ENCODE measurements at regions not wholly inside any gene's neighbourhood (a gene's known extent, or its start where the extent isn't known, plus 50 kb on each side); places are given as distances from the start of the nearest gene placed in this dataset.
A peak's percentile ranks its signal among the peaks of the same experiment; 100 is the strongest.

DNA sequence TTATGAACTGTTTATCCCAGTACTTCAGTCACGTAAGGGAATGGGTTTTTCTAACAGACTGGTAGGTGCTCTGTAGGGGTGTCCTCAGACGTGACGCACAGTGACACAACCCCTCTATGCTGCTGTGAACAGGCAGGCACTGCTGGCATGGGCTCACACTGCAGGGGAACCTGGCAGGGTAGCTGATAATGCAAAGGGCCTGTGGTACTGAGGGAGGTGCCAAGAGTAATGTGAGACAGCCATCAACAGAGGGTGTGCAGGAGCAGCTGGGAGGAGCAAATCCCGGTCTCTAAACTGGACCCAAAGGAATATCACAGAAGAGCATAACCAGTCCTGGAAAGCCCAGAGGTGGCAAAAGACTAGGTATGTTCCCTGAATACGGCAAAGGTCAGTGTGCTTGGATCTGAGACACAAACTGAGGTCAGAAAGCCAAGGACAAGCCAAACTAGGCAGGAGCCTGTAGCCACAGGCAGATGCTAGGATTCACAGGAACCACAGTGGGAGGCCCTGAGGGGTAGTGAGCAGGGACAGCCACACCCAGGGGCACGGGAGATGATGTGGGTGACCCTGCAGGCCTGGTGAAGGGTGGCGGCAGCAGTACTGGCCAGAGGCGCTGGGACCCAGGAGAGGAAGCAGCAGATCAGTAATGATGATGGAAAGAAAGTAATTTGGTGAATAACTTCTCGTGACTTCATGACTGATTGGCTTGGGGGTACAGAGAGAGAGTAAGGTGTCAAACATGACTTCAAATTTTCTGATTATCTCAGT, 248.1 kb upstream of the CHRNA7 start:
- DNase-seq: no peak

DNA sequence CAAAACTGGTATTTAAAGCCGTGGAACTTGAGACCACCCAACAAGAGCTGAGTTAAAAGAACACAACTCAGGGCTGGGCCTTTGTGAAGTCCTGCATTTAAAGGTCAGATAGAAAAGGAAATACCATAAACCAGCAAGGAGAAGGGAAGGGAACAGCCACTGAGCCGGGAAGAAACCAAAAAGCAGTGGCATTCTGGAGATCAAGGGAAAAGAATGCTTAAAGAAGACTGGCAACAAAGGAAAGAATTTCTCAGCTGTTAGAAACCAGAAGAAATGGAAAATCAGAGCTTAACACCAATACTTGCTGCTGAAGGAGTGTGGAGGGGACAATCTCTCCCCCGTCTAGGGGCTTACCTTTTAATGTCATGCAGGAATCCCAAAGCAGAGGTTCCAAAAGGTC, 247.4 kb upstream of the CHRNA7 start:
- DNase-seq: no peak

DNA sequence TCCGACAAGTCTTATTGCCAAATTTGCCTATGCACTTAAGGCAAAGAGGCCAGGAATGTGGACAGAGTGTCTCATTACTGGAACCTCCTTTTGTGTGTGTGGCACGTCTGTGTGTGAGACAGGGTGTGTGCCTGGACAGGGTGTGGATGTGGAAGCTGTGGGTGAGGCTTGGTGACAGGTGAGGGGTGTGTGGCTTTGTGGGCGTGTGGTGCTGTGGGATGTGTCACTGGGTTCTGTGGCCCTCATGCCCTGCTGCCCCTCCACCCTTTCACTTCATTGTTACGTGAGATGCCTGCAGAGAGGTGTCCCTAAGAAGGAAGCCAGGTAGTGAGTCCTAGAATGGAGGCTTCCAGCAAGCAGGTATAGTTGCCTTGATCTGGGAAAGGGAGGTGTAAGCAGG, 244.0 kb upstream of the CHRNA7 start:
- no peak for DNase-seq

DNA sequence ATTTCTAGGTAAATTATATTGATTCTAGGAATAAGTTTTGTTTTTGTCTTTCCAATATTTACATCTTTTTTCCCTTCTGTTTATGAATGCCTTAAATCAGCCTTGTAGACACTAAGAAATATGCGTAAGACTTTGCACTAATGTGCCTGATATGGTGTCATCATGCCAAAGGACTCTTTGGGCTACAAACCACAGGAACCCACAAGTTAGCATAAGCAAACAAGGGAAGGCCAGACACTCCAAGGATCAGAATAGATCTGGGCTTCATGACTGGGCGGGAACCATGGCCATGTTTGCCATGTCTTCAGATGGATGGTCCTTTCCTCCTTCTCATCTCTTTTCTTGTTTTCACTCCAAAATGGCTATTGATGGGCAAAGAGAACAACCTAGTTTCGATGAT, 242.2 kb upstream of the CHRNA7 start:
- DNase-seq: no peak

DNA sequence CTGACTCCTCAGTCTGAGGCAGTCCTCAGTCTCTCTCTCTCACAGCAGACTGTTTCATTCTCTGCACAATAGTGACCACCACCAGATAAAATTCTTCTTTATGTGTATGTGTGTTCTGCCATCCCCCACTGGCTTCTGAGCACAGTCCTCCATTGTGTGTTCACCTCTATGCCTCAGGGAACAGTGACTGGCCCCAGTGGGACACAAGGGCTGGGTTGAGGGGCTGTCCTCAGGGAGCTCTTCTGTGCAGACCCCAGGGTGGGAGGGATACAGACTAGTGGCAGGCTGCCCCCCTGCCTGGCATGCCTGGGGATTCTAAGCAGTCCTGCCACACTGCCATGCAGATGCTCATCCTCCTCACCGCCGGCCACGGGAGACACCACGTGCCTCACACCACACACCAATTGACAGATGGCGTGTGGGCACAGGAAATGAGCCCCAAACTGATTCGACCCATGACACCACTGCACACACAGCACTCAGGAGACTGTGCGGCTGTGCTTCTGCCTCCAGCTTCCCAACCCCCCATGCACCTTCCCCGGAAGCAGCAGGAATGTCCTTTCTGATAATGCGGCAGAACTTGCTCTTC, 237.6 kb upstream of the CHRNA7 start:
- DNase-seq: no peak

DNA sequence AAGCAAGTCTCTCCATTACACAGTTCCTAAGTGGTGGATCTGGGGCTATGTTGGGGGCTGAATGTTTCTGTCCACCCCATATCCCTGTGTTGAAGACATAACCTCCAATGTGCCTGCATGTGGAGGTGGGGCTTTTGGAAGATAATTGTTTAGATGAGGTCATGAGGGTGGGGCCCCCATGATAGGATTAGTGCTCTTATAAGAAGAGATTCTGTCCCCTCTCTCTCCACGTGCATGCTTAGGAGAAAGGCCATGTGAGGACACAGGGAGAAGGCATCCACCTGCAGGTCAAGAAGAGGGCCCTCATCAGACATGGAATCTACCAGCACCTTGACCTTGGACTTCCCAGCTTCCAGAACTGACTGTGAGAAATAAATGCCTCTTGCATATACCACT, 231.0 kb upstream of the CHRNA7 start:
- DNase-seq: no peak

DNA sequence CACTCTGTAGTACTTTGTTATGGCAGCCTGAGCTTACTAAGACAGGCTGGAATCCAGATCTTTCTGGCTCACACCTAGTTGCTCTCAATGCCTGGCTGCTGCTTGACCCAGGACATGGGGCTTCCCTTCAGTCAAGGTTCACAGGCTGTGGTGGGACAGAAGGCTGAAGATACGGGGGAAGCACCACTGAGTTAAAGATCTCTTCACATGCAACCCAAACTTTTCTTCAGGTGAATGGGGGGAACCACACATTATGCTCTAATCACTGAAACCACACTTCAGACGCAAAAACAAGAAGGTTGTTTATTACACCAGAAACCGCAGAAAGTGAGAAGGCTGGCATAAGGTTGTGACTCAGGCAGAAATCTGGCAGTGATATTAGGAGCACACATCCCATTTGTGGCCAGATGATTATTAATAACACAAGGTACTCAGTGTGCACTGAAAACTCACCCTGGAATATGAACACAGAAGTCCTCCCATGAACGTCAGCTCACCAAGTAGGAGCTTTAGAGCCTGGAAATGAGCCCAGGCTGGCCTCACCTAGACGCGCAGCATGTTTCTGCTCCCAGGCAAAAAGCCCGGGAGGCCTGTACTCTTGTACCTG, 230.5 kb upstream of the CHRNA7 start:
- DNase-seq: no peak

DNA sequence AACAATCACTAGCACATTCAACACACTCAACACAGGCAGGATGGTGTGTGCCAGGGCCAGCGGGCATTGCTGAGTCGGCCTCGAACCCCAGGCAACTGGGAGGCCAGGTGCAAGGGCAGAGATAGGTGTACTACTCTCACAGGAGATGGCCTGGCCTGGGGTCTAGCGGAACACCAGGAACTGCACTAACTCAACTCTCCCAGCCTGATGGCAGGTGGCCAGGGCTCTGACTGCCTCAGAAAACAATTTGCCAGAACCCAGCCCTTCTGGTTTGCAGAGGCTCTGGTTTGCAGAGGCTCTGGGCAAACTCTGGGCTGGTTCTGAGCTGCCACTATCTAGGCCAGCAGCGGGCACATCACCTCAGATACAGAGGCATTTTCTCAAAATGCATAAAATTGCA, 229.2 kb upstream of the CHRNA7 start:
- peak; percentile 37 for DNase-seq

DNA sequence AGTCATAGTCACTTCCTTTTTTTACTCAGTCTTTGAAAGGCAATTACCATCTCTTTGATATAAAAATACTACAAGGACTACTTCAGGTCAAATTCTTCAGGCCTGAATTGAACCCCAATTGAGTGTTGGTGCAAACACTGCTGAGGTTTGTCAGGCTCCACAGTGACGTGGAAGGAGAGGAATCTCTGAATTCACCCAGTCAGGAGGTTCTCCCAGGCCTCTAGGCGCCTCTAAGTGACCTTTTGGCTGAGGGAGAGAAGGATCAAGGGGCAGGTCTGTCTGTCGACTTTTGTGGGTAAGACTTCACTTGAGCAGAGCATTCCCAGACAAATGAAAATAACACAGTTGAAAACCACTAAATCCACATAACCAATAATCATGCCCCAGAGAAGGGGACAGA, 227.6 kb upstream of the CHRNA7 start:
- no peak for DNase-seq

DNA sequence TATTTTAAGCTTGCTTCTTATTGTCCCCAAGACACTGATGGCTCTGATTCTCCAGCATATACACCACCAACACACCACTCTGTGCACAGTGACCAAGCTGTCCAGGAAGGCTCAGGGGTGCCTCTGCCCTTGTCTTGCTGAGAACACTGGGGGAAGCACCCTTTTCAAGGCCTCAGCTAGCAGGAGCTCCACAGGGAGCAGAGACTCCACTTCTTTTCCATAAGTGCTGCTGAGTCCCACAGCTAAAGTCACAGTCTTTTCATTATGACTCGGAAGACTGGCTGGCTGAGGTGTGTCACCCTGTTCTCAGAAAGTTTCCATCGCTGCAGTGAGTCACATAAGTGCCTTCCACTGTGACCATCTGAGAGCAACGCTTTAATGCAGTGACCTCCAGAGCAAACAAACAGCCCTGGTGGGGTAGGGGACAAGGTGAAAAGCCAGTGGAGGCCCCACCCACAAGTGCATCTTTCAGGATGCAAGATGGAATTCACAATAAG, 226.9 kb upstream of the CHRNA7 start:
- no peak for DNase-seq

DNA sequence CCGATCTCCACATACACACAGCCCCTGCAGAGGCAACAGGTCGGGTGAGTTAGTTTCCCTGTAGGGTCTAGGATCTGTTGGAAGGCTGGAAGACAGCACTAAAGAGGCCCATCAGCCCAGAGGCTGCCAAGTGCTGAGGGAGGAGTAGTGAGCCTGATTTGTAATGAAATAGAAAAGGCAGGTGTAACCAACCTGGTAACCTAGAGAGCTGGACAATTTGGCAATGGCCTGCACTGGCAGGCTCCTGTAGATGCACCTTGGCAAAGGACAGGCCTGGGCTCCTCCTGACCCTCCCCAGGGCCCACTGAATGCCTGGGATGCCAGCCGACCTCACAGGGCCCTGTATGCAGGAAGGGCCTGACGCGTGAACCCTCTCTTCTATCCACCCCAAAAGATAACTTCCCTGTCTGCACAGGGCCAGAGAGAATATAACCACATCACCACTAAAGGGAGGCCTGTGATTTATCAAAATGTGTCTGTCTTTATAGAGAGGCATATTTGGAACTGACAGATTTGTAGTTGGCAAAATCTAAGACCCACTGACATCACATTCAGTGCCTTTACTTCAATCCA, 225.1 kb upstream of the CHRNA7 start:
- no peak for DNase-seq

DNA sequence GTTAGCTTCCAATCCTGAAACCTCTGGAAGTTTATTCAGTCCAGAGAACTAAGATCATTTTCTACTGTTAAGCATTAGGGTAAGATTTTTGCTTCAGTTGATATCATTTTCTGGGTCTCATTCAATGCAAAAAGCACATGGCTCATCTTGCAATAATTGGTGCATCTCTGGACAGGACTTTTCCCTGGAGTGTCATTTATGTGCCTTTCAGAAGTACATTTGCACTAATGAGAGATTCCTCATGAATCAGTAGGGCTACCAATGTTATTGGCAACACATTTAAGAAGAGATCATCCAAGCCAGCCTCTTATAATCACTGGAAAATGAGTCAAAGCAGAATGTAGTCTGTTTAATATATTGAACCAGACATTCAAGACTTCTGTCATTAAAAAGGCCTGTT, 224.2 kb upstream of the CHRNA7 start:
- no peak for DNase-seq

DNA sequence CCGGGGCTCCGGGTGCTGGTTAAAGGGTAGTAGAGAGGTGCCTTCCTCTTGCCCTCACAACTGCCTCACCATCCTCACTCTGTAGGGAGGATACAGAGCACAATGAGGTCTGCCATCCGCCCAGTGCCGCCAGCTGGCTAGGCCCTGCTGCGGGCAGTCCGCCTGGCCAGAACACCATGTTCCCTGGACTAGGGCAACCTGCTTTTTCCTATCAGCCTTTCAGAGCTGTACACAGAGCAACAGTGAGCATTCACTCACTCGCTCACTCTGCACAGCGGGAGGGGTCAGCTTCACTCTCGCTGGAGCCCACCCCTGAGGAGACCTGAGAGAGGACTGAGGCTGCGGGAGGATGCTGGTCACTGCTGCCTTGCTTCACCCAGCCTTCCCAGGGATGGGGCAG, 218.7 kb upstream of the CHRNA7 start:
- no peak for DNase-seq

DNA sequence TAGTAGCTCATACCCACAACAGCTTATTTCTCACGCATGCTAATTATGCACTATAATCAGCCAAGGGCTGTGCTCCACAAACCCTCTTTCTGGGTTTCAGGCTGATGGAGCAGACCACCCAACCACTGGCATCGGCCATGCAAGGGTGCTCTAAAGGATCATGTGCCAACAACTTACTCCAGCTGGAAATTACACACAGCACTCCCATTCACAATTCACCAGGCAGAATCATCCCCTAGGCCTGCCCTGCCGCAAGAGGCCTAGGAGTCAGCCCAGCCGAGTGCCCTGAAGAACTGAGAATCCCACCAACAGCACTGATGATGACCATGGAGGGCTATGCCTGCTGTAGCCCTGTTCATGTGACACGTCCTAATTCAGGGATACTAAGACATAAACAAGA, 216.2 kb upstream of the CHRNA7 start:
- DNase-seq: no peak

DNA sequence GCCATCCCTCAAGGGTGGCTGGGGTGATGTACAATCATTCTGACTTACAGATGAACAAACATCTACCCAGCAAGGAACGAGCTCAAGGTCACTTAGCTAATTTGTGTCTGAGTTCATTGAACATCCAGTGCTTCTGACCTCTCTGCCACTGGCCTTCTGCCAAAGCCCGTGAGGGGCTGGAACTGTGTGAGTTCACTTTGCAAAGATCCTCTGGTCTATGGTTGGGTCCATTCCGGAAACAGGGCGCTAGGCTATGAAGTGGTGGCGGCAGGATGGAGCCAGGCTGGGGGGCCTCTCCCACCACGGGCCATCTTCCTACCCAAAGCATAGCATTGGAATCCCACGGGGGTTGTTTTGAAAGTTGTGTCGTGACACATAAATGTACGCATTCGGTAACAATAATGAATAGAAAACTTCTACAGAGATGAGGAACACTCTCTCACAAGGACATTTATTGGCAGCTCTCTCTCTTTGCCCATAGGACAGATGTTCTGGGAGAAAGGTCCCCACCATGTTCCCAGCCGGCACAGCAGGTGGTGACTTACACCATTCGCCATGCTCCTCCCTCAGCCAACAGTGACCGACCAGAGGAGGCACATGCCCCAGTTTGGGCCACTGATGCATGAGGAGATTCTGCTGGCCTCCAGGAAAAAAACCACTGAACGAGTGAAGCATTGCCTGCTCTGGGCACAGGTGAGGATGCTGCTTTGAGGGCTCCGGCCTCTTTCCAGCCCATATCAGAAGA, 214.7 kb upstream of the CHRNA7 start:
- no peak for DNase-seq

DNA sequence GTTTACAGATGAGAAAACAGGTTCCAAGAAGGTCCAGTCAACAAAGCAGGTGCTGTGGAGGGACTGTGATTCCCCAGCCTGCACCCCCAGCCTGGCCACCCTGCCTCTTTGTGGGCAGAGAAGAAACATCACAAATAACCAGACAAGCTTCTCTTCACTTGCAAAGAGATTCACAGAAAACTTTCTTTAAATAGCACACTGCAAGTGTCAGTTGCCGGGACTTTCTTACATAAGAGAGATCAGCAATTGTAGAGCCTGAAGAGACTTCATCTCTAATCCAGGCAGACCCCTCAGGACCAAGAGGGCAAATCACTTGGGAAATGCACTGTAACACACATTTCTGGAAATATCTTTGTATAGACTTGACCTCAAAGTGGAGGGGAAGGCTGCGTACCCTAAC, 207.9 kb upstream of the CHRNA7 start:
- DNase-seq: no peak

DNA sequence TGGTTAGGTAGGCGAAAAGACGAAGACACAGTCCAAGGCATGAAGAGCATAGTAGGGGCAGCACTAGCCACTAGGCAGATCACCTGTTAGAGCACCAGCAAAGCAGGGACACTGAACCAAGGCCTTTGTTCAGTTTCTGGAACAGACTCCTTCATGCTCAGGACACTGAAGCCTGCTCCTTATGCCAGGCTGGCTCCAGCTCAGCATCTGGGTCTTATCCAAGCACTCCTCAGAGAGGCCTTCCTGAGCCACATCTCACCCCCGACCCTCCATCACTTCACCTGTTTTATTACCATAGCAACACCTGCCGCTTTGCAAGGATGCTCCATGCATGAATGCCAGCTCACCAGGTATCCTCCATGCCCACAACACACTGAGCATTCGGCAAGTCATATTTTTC, 206.3 kb upstream of the CHRNA7 start:
- no peak for DNase-seq

DNA sequence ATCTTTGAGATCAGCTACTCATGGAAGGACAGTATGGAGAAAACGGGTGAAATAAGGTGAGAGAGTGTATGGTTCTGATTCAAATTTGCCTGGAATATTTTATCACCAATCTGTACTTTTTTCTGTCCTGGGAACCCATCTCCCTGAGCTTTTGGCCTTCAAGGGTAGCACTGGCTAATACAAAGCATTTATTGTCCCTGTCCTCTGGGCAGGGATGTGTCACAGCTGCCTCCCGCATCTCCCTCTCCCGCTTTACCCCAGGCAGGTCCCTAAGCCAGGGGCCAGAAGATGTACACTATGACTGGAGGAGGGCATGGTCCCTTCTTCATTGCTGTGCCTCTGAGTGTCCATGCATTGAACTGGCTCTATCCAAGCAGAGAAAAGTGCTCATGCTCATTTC, 201.7 kb upstream of the CHRNA7 start:
- DNase-seq: no peak

DNA sequence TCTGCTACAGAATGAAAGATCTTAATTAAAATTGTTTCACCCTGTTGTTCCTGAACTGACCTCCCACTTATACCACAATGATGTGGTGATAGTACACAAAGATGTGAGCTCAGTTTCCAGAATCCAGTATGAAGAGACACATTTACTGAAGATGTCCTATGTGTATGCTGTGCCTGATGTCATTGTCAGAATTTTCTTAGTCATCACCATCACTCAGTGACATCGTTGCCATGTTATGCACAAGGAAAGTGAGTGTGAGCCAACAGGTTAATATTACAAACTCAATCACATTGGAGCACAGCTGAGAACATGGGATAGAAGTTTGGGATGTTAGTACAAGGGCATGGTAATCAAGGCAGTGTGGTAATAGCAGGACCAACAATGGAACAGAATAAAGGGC, 199.7 kb upstream of the CHRNA7 start:
- no peak for DNase-seq

DNA sequence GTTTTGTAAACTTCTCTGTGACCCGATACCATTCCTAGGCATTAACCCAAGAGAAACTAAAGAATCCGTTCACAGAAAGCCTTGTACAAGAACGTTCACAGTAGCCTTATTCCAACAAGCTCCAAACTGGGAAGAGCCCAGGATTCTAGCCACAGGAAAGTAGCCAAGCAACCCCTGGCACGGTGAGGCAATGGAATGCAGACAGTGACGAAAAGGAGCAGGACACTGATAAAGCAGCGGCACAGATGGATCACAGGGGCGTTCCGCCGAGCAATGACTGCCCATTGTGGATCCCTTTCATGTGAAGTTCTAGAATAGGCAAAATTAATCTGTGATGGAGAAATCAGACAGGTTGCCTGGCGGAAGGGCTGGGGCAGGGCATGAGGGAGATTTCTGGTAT, 198.7 kb upstream of the CHRNA7 start:
- DNase-seq: no peak

DNA sequence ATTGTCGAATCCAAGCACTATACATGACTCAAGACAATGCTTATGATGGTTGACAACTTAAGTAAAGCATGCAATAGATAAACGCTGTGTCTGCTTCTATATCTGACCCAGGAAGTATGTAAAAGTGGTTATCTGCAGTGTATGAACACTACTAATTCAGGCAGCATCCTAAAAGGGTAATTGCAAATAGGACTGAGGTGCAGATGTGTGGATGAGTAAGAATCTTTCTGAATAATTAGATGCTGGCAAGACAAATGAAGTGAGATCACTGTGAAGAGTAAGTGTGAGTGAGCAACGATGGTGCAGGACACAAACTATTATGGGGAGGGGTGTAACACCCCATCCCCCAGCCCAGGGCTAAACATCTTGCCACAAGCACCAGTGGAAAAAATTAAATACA, 195.7 kb upstream of the CHRNA7 start:
- DNase-seq: no peak

DNA sequence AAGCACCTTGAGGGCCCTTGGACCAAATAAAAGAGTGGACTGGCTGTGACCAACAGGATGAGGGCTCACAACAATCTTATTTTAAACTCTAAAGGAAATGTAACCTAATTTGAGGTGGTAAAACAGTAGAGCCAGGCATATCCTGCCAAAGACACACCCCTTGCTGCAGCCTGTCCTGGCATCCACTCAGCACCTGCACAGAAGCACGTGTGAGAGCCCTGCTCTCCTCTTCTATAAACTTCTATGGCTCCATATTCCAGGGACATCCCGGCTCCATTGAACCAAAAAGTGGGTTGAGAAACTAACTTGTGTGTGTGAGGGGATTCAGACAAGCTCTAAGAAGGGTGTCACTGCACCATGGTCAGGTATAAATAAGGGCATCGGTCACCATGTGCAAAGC, 190.9 kb upstream of the CHRNA7 start:
- no peak for DNase-seq

DNA sequence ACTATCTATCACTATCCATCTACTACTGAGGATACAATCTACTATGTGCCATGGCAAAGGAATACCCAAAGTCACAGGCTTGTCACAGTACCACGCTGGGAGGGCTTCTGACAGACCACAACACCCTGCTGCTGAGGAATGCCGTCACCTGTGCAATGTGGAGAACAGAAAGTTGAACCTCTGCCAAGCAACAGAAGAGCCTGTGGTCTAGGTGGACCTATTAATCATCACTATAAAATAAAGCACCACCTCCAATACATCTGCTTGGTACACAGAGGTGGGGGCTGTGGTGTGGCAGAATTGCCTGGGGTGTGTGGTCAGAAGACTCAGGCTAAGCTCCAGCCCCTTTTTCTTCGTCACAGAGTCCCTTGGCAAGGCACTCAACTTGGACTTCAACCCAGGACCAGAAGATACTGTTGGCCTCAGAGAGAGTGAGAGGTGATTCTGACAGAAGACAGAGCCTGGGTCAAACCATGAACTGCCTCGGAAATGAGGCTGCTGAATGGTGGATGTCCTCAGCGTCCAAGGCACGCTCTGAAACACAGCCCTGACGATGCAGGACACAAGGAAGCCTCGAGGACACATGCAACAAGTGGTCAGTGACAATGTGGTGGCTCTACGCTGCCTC, 189.4 kb upstream of the CHRNA7 start:
- no peak for DNase-seq
